T-cell (primary cell): ENCODE measurements at regions not wholly inside any gene's neighbourhood (a gene's known extent, or its start where the extent isn't known, plus 50 kb on each side); places are given as distances from the start of the nearest gene placed in this dataset.

Source experiments
- ATAC-seq, 4 experiments: fragments of 200-7000 bp in 3 of 4; fragments of 150-1000 bp in 1 of 4; cut with Tn5 transposase; replicated peaks in 1 of 4; 1 replicate in 3 of 4; 2 replicates in 1 of 4; pipeline ENCODE4 v1.10.0; 2021; ENCODE audit warnings: moderate library complexity in 3 of 4, mild to moderate bottlenecking in 2 of 4, moderate number of reproducible peaks in 1 of 4
- CTCF ChIA-PET, 2 donors: fragments of 300-600 bp; sonication (Branson Sonifier 250); formaldehyde crosslinking; loops; one replicate each; lab custom pipeline; 2022; ENCODE audit warnings: antibody characterized with exemption in 2 of 2; lab: Charles Lee
- POLR2A ChIA-PET, 2 donors: fragments of 300-600 bp; sonication (Branson Sonifier 250); formaldehyde crosslinking; loops; one replicate each; lab custom pipeline; 2022; ENCODE audit warnings: antibody characterized with exemption in 2 of 2; lab: Charles Lee
- DNase-seq, 35 experiments: peaks; one replicate each; pipeline versions ENCODE4 v3.0.0 to v3.0.0-alpha.2; 2013 to 2023
- H3K27ac ChIP-seq: one replicate; pipeline ENCODE4 v1.5.1; 2013; ENCODE audit warnings: low read length
- H3K27me3 ChIP-seq, 2 experiments: replicated peaks in 1 of 2; 1 replicate in 1 of 2; 2 replicates in 1 of 2; pipeline versions ENCODE4 v1.6.1 to v1.7.0; 2013; ENCODE audit warnings: low read length in 1 of 2, mixed read lengths in 1 of 2; ENCODE audit not compliant: control insufficient read depth in 2 of 2, insufficient read depth in 2 of 2; ENCODE audit errors: extremely low read depth in 1 of 2
- H3K36me3 ChIP-seq, 2 donors: 1 replicate in 1 of 2; 2 replicates in 1 of 2; pipeline versions ENCODE4 v1.6.1 to v1.7.0; 2013; ENCODE audit warnings: low read length in 1 of 2; ENCODE audit not compliant: control insufficient read depth in 2 of 2, insufficient read depth in 1 of 2; ENCODE audit errors: extremely low read depth in 1 of 2
- H3K4me1 ChIP-seq, 2 experiments: 1 replicate in 1 of 2; 2 replicates in 1 of 2; pipeline versions ENCODE4 v1.6.1 to v1.7.0; 2013; ENCODE audit warnings: low read length in 2 of 2, mixed read lengths in 1 of 2; ENCODE audit not compliant: insufficient read depth in 2 of 2, control insufficient read depth in 1 of 2; ENCODE audit errors: extremely low read depth in 1 of 2
- H3K4me3 ChIP-seq, 2 donors: 1 replicate in 1 of 2; 2 replicates in 1 of 2; pipeline versions ENCODE4 v1.5.1 to v1.7.0; 2013; ENCODE audit warnings: mild to moderate bottlenecking in 2 of 2, low read length in 1 of 2, moderate library complexity in 1 of 2; ENCODE audit not compliant: control insufficient read depth in 1 of 2; ENCODE audit errors: extremely low read depth in 1 of 2
- H3K9me3 ChIP-seq: 2 replicates; pipeline ENCODE4 v1.7.0; 2013
- H3K27ac Mint-ChIP-seq, 2 donors: one replicate each; pipeline ENCODE4 v1.8.0; 2020 to 2021; ENCODE audit warnings: mild to moderate bottlenecking in 2 of 2, mixed read lengths in 2 of 2
- H3K27me3 Mint-ChIP-seq, 2 donors: one replicate each; pipeline ENCODE4 v1.8.0; 2021 to 2022; ENCODE audit warnings: mixed read lengths in 2 of 2
- H3K36me3 Mint-ChIP-seq: one replicate; pipeline ENCODE4 v1.8.0; 2021; ENCODE audit warnings: mixed read lengths
- H3K4me1 Mint-ChIP-seq, 3 donors: one replicate each; pipeline ENCODE4 v1.8.0; 2020 to 2022; ENCODE audit warnings: mixed read lengths in 3 of 3, mild to moderate bottlenecking in 1 of 3
- H3K4me3 Mint-ChIP-seq, 3 donors: one replicate each; pipeline ENCODE4 v1.8.0; 2020 to 2022; ENCODE audit warnings: mild to moderate bottlenecking in 3 of 3, mixed read lengths in 3 of 3, moderate library complexity in 3 of 3
- H3K9me3 Mint-ChIP-seq, 3 donors: one replicate each; pipeline ENCODE4 v1.8.0; 2020 to 2022; ENCODE audit warnings: mixed read lengths in 3 of 3
- WGBS: methylation state at CpG from one replicate; pipeline ENCODE4 v1.1.5; 2013; ENCODE audit warnings: missing lambda C conversion rate; ENCODE audit not compliant: insufficient coverage; 5-methylcytosine and 5-hydroxymethylcytosine counted together

DNA sequence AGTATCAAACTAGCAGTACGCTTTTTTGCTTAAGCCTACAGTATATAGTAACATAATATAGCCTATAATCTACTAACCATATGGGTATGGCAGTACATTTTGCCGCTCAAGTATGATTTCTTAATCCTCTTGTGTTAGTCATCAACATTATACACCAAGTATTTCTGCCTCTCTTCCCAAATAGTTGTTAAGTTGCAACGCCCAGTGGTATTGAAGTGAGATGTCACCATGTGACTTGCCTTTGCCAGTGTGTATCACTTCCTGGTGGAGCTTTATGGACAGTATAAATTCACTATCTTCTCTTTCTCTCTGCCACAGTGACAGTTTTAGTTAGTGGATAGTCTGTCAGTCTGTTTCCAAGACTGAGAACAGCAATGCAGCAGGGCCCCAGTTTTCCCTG is 535.5 kb downstream of the PDHA2 start:
- Mint-ChIP-seq H3K27ac (no peak overlapping the region), H3K9me3 (peaks cover 5 to 20% (median 9%) of the 10 kb centered on the region in 3 donors), H3K4me1 (no peaks in the 10 kb centered on the region), H3K27me3 (no peaks in the 10 kb centered on the region), H3K36me3 (no peaks in the 10 kb centered on the region), H3K4me3 (no peak overlapping the region)
- H3K4me1 ChIP-seq, result no peaks in the 10 kb centered on the region
- no peaks in the 10 kb centered on the region for H3K27me3 ChIP-seq
- no CpG with 5 or more reads among the region's 3 CpGs for WGBS
- DNase-seq (no peak), ATAC-seq (no peak)
- no peak overlapping the region for H3K4me3 ChIP-seq
- no peaks in the 10 kb centered on the region for H3K36me3 ChIP-seq
- CTCF ChIA-PET, result no interaction called here
- H3K9me3 ChIP-seq, result no peaks in the 10 kb centered on the region
- H3K27ac ChIP-seq, result no peak overlapping the region
- POLR2A ChIA-PET, result no interaction called here

DNA sequence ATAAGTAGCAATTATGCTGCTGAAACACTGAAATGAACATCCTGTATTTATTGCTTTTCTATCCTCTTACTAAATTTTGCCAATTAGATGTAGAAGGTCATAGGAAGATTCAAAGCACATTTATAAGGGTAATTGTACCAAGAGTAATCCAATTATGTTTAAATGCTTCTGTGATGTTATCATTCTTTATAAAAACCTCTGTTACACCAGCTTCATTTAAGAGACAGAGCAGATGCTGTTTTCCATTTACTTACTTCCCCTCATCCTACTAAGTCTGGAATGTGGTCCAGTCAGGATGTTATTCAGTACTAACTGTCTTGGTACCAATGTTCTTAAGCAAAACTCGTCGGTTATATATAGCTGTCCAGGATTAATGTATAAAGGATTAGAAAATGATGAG is 539.6 kb downstream of the PDHA2 start:
- H3K27ac Mint-ChIP-seq, result no peak overlapping the region
- no peaks in the 10 kb centered on the region for H3K36me3 ChIP-seq
- no peaks in the 10 kb centered on the region for H3K27me3 Mint-ChIP-seq
- no peak for DNase-seq
- H3K27me3 ChIP-seq, result no peaks in the 10 kb centered on the region
- ATAC-seq, result no peak
- no peaks in the 10 kb centered on the region for H3K9me3 ChIP-seq
- no peaks in the 10 kb centered on the region for H3K36me3 Mint-ChIP-seq
- H3K27ac ChIP-seq, result no peak overlapping the region
- no peaks in the 10 kb centered on the region for H3K4me1 Mint-ChIP-seq
- POLR2A ChIA-PET, result no interaction called here
- H3K4me3 Mint-ChIP-seq, result no peak overlapping the region
- WGBS, result no CpG with 5 or more reads among the region's 2 CpGs
- H3K4me1 ChIP-seq, result no peaks in the 10 kb centered on the region
- peaks cover 0 to 5% (median 3%) of the 10 kb centered on the region in 3 donors for H3K9me3 Mint-ChIP-seq
- CTCF ChIA-PET, result no interaction called here
- no peak overlapping the region for H3K4me3 ChIP-seq

DNA sequence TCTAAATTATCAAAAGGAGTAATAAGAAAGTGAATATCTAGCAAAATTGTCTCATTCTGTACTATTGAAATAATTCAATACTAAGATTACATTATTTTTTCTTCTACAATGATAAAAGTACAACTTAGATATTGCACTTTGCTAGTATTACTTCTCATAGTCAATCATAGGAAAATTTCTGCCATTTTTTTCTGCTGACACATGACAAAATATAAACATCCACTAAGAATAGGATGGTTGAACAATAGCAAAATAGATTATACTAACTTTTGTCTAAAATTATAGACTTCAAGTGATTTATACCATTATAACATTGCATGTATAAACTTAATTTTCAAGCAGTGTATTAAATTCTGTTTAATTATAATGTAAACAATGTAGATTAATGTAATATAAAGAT is 540.2 kb downstream of the PDHA2 start:
- no peaks in the 10 kb centered on the region for H3K36me3 ChIP-seq
- DNase-seq (no peak), ATAC-seq (no peak)
- no peaks in the 10 kb centered on the region for H3K9me3 ChIP-seq
- Mint-ChIP-seq H3K27ac (no peak overlapping the region), H3K4me1 (no peaks in the 10 kb centered on the region), H3K4me3 (no peak overlapping the region), H3K36me3 (no peaks in the 10 kb centered on the region), H3K9me3 (peaks cover 0 to 5% (median 3%) of the 10 kb centered on the region in 3 donors), H3K27me3 (no peaks in the 10 kb centered on the region)
- H3K27me3 ChIP-seq, result no peaks in the 10 kb centered on the region
- CTCF ChIA-PET, result no interaction called here
- POLR2A ChIA-PET, result no interaction called here
- H3K4me1 ChIP-seq, result no peaks in the 10 kb centered on the region
- H3K4me3 ChIP-seq, result no peak overlapping the region
- H3K27ac ChIP-seq, result no peak overlapping the region

DNA sequence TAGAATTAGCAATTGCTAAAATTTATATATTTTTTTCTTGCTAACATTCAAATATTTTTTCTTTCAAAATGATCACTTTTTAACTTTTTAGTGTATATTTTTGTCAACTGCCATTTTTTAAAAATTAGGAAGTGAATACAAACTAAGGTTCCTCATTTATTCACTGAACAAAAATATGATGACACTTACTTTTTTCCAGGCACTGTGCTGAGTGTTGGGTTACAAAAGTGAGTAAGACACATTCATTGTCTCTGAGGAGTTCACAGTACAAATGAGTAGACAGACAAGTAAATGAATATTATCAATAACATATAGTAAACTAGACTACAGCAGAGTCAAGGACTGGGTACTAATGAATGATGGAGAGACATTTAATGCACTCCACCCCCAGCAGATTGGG is 543.5 kb downstream of the PDHA2 start:
- no peaks in the 10 kb centered on the region for H3K4me1 ChIP-seq
- POLR2A ChIA-PET, result no interaction called here
- no peaks in the 10 kb centered on the region for H3K9me3 ChIP-seq
- H3K27me3 ChIP-seq, result no peaks in the 10 kb centered on the region
- no peak overlapping the region for H3K27ac ChIP-seq
- ATAC-seq (no peak), DNase-seq (no peak)
- CTCF ChIA-PET, result no interaction called here
- H3K4me3 Mint-ChIP-seq, result no peak overlapping the region
- H3K36me3 Mint-ChIP-seq, result no peaks in the 10 kb centered on the region
- no peak overlapping the region for H3K4me3 ChIP-seq
- no peak overlapping the region for H3K27ac Mint-ChIP-seq
- no peaks in the 10 kb centered on the region for H3K36me3 ChIP-seq
- H3K9me3 Mint-ChIP-seq, result peaks cover 0 to 5% (median 3%) of the 10 kb centered on the region in 3 donors
- H3K27me3 Mint-ChIP-seq, result no peaks in the 10 kb centered on the region
- no peaks in the 10 kb centered on the region for H3K4me1 Mint-ChIP-seq

DNA sequence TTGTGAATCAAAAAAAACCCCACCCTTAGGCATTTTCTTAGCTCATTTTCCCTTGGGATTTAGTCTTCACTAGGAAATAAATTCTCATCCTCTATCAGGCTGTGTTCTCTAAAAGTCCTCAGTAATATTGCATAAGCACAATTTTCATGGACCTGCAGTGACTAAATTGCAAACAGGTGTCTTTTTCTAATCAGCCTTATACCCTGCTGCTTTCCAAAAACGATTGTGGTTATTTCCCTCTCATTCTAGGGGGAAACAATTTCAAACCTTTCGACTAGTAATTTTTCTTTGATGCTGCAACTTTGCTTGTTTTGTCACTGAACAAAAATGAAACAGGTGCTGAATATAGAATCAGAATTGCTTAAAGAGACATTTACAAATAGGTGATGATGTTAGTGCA is 549.9 kb downstream of the PDHA2 start:
- no peak for ATAC-seq
- Histone ChIP-seq H3K4me3 (no peak overlapping the region), H3K27me3 (no peaks in the 10 kb centered on the region), H3K4me1 (no peaks in the 10 kb centered on the region), H3K27ac (no peak overlapping the region), H3K36me3 (no peaks in the 10 kb centered on the region), H3K9me3 (no peaks in the 10 kb centered on the region)
- H3K4me1 Mint-ChIP-seq, result no peaks in the 10 kb centered on the region
- no peak overlapping the region for H3K27ac Mint-ChIP-seq
- H3K36me3 Mint-ChIP-seq, result no peaks in the 10 kb centered on the region
- H3K4me3 Mint-ChIP-seq, result no peak overlapping the region
- H3K9me3 Mint-ChIP-seq, result peaks cover 2 to 7% (median 3%) of the 10 kb centered on the region in 3 donors
- CTCF ChIA-PET, result no interaction called here
- no CpG with 5 or more reads among the region's 2 CpGs for WGBS
- no peaks in the 10 kb centered on the region for H3K27me3 Mint-ChIP-seq
- POLR2A ChIA-PET, result no interaction called here
- DNase-seq, result no peak

DNA sequence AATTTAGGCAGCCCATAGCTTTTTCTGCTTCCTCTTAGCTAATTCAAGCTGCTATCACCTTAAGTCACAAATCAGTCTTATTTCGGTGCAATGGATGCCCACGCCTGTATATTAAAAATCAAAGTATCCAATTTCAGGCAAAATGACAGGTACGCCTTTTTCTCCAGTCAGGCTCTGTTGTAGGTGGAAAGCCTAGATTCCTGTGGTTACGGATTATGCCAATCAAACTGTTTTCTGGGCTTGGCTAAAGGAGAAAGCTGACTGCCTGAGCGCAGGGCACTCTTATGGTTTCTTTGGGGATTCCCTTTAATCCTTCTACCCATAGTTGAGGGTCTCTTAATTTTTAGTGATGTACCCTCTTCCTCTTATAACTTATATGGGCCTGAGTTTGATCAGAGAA is 550.5 kb downstream of the PDHA2 start:
- no peaks in the 10 kb centered on the region for H3K27me3 Mint-ChIP-seq
- Histone ChIP-seq H3K27me3 (no peaks in the 10 kb centered on the region), H3K27ac (no peak overlapping the region), H3K4me3 (no peak overlapping the region), H3K4me1 (no peaks in the 10 kb centered on the region), H3K9me3 (no peaks in the 10 kb centered on the region), H3K36me3 (no peaks in the 10 kb centered on the region)
- no peak overlapping the region for H3K27ac Mint-ChIP-seq
- no peak for ATAC-seq
- no peak for DNase-seq
- ChIA-PET CTCF (no interaction called here), POLR2A (no interaction called here)
- H3K9me3 Mint-ChIP-seq, result peaks cover 2 to 10% (median 3%) of the 10 kb centered on the region in 3 donors
- H3K4me3 Mint-ChIP-seq, result no peak overlapping the region
- H3K4me1 Mint-ChIP-seq, result no peaks in the 10 kb centered on the region
- no CpG with 5 or more reads among the region's 5 CpGs for WGBS
- H3K36me3 Mint-ChIP-seq, result no peaks in the 10 kb centered on the region

DNA sequence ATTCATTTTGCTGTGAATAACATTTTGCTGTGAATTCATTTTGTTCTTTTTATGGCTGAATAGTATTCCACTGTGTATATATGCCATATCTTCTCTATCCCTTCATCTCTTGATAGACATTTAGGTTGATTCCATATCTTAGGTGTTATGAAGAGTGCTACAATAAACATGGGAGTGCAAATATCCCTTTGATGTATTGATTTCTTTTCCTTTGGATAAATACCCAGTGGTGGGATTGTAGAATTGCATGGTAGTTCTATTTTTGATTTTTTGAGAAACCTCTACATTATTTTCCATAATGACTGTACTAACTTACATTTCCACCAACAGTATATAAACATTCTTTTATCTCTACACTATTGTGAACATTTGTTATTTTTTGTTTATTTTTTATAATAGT is 555.9 kb downstream of the PDHA2 start:
- no peaks in the 10 kb centered on the region for H3K36me3 ChIP-seq
- H3K9me3 ChIP-seq, result no peaks in the 10 kb centered on the region
- no peak overlapping the region for H3K4me3 ChIP-seq
- ChIA-PET POLR2A (no interaction called here), CTCF (no interaction called here)
- H3K27ac Mint-ChIP-seq, result no peak overlapping the region
- no peaks in the 10 kb centered on the region for H3K4me1 ChIP-seq
- H3K4me1 Mint-ChIP-seq, result no peaks in the 10 kb centered on the region
- ATAC-seq (no peak), DNase-seq (no peak)
- no peak overlapping the region for H3K4me3 Mint-ChIP-seq
- no peaks in the 10 kb centered on the region for H3K27me3 Mint-ChIP-seq
- H3K9me3 Mint-ChIP-seq, result peaks cover 6 to 24% (median 7%) of the 10 kb centered on the region in 3 donors
- H3K27me3 ChIP-seq, result no peaks in the 10 kb centered on the region
- H3K36me3 Mint-ChIP-seq, result no peaks in the 10 kb centered on the region
- H3K27ac ChIP-seq, result no peak overlapping the region
